ENCODE measurements at regions not wholly inside any gene's neighbourhood (a gene's known extent, or its start where the extent isn't known, plus 50 kb on each side); places are given as distances from the start of the nearest gene placed in this dataset.

GRCh38 chr21:35547946-35548774 lies 499.1 kb upstream of the RUNX1 start (continued):
- TF ChIP-seq NFIC (IDR thresholded peaks at IDR 0.05; ENCODE audit: borderline replicate concordance) (no peak), TCF12 (IDR thresholded peaks at IDR 0.05) (no peak), POLR2AphosphoS5 (IDR thresholded peaks at IDR 0.05; ENCODE audit: low read depth, low read length) (no peak), FOSL2 (IDR thresholded peaks at IDR 0.05; ENCODE audit: borderline replicate concordance, low read depth) (no peak), SIN3A (IDR thresholded peaks at IDR 0.05; ENCODE audit: borderline replicate concordance, low read depth, low read length) (no peak)

- CTCF ChIA-PET, result no interaction called here
- no peaks in the 10 kb centered on the region for H4K20me1 ChIP-seq (ENCODE audit: insufficient read depth)
- H3K27ac ChIP-seq (ENCODE audit: low read depth in 2 of 2, low read length in 1 of 2), result no peak overlapping the region
- DNase-seq, result no peak
- H3K4me1 ChIP-seq (ENCODE audit: control insufficient read depth in 1 of 2, insufficient read depth in 2 of 2, low read depth in 1 of 2, low read length in 1 of 2), result no peaks in the 10 kb centered on the region
- WGBS (ENCODE audit: low lambda C conversion rate), result 17% methylated on average over 5 of the region's 5 CpGs
- H3K4me2 ChIP-seq, result no peak overlapping the region
- no peaks in the 10 kb centered on the region for H3K36me3 ChIP-seq (replicated peaks in 1 of 2; ENCODE audit: control insufficient read depth in 1 of 2, insufficient read depth in 2 of 2, low read length in 1 of 2)
- H3F3A ChIP-seq (replicated peaks; ENCODE audit: insufficient read depth), result no peaks in the 10 kb centered on the region
- TF ChIP-seq USF1 (IDR thresholded peaks at IDR 0.05; ENCODE audit: borderline replicate concordance, low read depth) (no peak), MAX (IDR thresholded peaks at IDR 0.05; ENCODE audit: low read depth) (no peak), SIN3A (IDR thresholded peaks at IDR 0.05; ENCODE audit: borderline replicate concordance, low read depth, low read length) (no peak), JUND (IDR thresholded peaks at IDR 0.05) (no peak), NRF1 (IDR thresholded peaks at IDR 0.05; ENCODE audit: low read depth, low read length) (no peak), REST (IDR thresholded peaks at IDR 0.05; ENCODE audit: low read depth, low read length) (no peak), RCOR1 (IDR thresholded peaks at IDR 0.05; ENCODE audit: low read length) (no peak)
- H3K9me3 ChIP-seq, result no peaks in the 10 kb centered on the region
- no peak overlapping the region for H3K4me3 ChIP-seq (ENCODE audit: low read depth in 2 of 2, low read length in 1 of 2)
- POLR2A ChIA-PET, result no interaction called here
- no peaks in the 10 kb centered on the region for H3K27me3 ChIP-seq (ENCODE audit: insufficient read depth)
- H2AFZ ChIP-seq (ENCODE audit: low read depth), result no peak overlapping the region
- H3K79me2 ChIP-seq (ENCODE audit: insufficient read depth), result no peaks in the 10 kb centered on the region
- no peaks in the 10 kb centered on the region for H3K9me2 ChIP-seq
- no peak overlapping the region for H3K9ac ChIP-seq
Observed at GRCh38 chr21:35543746-35544145, 494.6 kb upstream of the RUNX1 start.

Measured in SK-N-SH (cell line).